ENCODE measurements at regions not wholly inside any gene's neighbourhood (a gene's known extent, or its start where the extent isn't known, plus 50 kb on each side); places are given as distances from the start of the nearest gene placed in this dataset.

DNA sequence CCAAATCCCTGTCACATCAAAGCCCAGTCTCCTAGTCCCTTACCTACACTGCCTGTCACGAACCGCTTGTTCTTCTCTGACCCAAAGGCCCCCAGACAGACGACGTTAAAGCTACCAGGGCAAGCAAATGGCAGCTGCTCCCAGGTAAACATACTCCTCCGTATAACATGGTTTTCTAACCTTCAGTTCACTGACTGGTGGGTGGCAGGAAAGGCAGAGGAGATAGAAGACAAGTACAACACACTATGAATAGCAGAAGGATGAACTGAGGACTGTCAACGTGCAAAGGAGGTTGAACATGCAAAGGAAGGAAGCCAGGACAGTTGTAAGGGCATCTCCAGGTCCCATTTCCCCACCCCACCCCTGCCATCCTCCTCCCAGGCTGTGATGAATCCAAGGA lies 449.8 kb downstream of the SHISA9 start:
- Histone ChIP-seq H3K4me2 (ENCODE audit: insufficient read depth, low read length) (no peak overlapping the region), H3K9me3 (replicated peaks; ENCODE audit: control insufficient read depth, insufficient read depth, low read depth, low read length) (no peaks in the 10 kb centered on the region), H4K20me1 (replicated peaks; ENCODE audit: control insufficient read depth, insufficient read depth, low read length) (no peaks in the 10 kb centered on the region; the same call in 1 of the 2 replicates), H3K27me3 (ENCODE audit: control insufficient read depth in 2 of 2, insufficient read depth in 2 of 2, low read length in 2 of 2) (no peaks in the 10 kb centered on the region), H3K4me1 (replicated peaks in 1 of 2; ENCODE audit: control insufficient read depth in 2 of 2, insufficient read depth in 2 of 2, low read length in 2 of 2) (no peaks in the 10 kb centered on the region), H3K4me3 (no peak overlapping the region), H2AFZ (ENCODE audit: low read depth, low read length) (no peak overlapping the region), H3K9ac (ENCODE audit: insufficient read depth in 1 of 2, low read depth in 2 of 2, low read length in 2 of 2) (no peak overlapping the region), H3K79me2 (ENCODE audit: control insufficient read depth, insufficient read depth, low read length) (no peaks in the 10 kb centered on the region), H3K36me3 (ENCODE audit: control insufficient read depth, insufficient read depth, low read length) (no peaks in the 10 kb centered on the region), H3K27ac (ENCODE audit: extremely low read depth, low read depth, low read length) (no peak overlapping the region), H3K9me1 (ENCODE audit: control insufficient read depth, insufficient read depth, low read length) (no peaks in the 10 kb centered on the region)
- CTCF ChIA-PET (ENCODE audit: low intra/inter-chr PET ratio): no interaction called here
- no peak for DNase-seq (ENCODE audit: extremely low read depth in 1 of 4, low spot score in 3 of 4)
- intact Hi-C loops (cut with micrococcal nuclease): no loop called here
- POLR2A ChIA-PET: interaction anchor here (0.8 kb wide), 1 partner anchor 16 kb away, joined by 5 read pairs; no protein-coding TSS in a partner anchor
- ATAC-seq: no peak
- no peak for FAIRE-seq
- in situ Hi-C loops (cut with MboI): no loop called here
- no TSS peak for BruUV-seq (replicated peaks)
- 0% methylated on average over 6 of the region's 6 CpGs for WGBS (ENCODE audit: insufficient coverage, low coverage, missing lambda C conversion rate)
- TF ChIP-seq TCF3 (CRISPR knock-in tag; IDR thresholded peaks at IDR 0.05) (no peak), ZNF41 (CRISPR knock-in tag; conservative IDR thresholded peaks at IDR 0.05) (no peak), BRCA1 (IDR thresholded peaks at IDR 0.05) (no peak), BRCA1 (CRISPR knock-in tag; IDR thresholded peaks at IDR 0.05) (no peak), DIDO1 (tag; IDR thresholded peaks at IDR 0.05; ENCODE audit: low read depth) (no peak), TEAD2 (tag; IDR thresholded peaks at IDR 0.05) (no peak), SRSF3 (IDR thresholded peaks at IDR 0.05; ENCODE audit: insufficient read depth, low read length) (no peak), BCL6 (CRISPR knock-in tag; IDR thresholded peaks at IDR 0.05) (no peak)
- TF ChIP-seq, protein P1, sequence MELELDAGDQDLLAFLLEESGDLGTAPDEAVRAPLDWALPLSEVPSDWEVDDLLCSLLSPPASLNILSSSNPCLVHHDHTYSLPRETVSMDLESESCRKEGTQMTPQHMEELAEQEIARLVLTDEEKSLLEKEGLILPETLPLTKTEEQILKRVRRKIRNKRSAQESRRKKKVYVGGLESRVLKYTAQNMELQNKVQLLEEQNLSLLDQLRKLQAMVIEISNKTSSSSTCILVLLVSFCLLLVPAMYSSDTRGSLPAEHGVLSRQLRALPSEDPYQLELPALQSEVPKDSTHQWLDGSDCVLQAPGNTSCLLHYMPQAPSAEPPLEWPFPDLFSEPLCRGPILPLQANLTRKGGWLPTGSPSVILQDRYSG (tag; conservative IDR thresholded peaks at IDR 0.05; ENCODE audit: low read depth): no peak
